T-helper 2 cell treated with Interferon-gamma antibody and Interleukin-4, amounts not matched to agents 5 μg/mL and 100 μg/mL, for 36 hours (primary cell): ENCODE measurements at regions not wholly inside any gene's neighbourhood (a gene's known extent, or its start where the extent isn't known, plus 50 kb on each side); places are given as distances from the start of the nearest gene placed in this dataset.

Experiments used
- DNase-seq: peaks from one replicate; pipeline ENCODE4 v3.0.0; 2021; ENCODE audit warnings: low spot score
- H3K27ac Mint-ChIP-seq: one replicate; pipeline ENCODE4 v1.8.0; 2021; ENCODE audit warnings: mild to moderate bottlenecking, mixed read lengths
- H3K27me3 Mint-ChIP-seq: one replicate; pipeline ENCODE4 v1.8.0; 2021; ENCODE audit warnings: low read depth, mixed read lengths
- H3K36me3 Mint-ChIP-seq: one replicate; pipeline ENCODE4 v1.8.0; 2021; ENCODE audit warnings: low read depth, mixed read lengths
- H3K4me1 Mint-ChIP-seq: one replicate; pipeline ENCODE4 v1.8.0; 2021; ENCODE audit warnings: low read depth, mixed read lengths
- H3K4me3 Mint-ChIP-seq: one replicate; pipeline ENCODE4 v1.8.0; 2022; ENCODE audit warnings: mild to moderate bottlenecking, moderate library complexity, mixed read lengths
- H3K9me3 Mint-ChIP-seq: one replicate; pipeline ENCODE4 v1.8.0; 2021; ENCODE audit warnings: mixed read lengths

GRCh38 chr10:52967806-52968795 is 195.5 kb upstream of the MBL2 start:
- H3K36me3 Mint-ChIP-seq: no peaks in the 10 kb centered on the region

GRCh38 chr10:52966904-52967303 is 194.3 kb upstream of the MBL2 start:
- H3K27ac Mint-ChIP-seq: no peak overlapping the region
- H3K27me3 Mint-ChIP-seq: no peaks in the 10 kb centered on the region
- peaks cover 5% of the 10 kb centered on the region for H3K9me3 Mint-ChIP-seq
- H3K4me1 Mint-ChIP-seq: no peaks in the 10 kb centered on the region
- no peaks in the 10 kb centered on the region for H3K36me3 Mint-ChIP-seq
- DNase-seq: no peak
- H3K4me3 Mint-ChIP-seq: no peak overlapping the region

More at GRCh38 chr10:52967806-52968795, 195.5 kb upstream of the MBL2 start:
- no peaks in the 10 kb centered on the region for H3K4me1 Mint-ChIP-seq
- peaks cover 8% of the 10 kb centered on the region for H3K9me3 Mint-ChIP-seq
- H3K27ac Mint-ChIP-seq: no peak overlapping the region
- no peak for DNase-seq
- no peaks in the 10 kb centered on the region for H3K27me3 Mint-ChIP-seq
- H3K4me3 Mint-ChIP-seq: no peak overlapping the region

- H3K4me3 Mint-ChIP-seq: no peak overlapping the region
- no peaks in the 10 kb centered on the region for H3K4me1 Mint-ChIP-seq
- H3K36me3 Mint-ChIP-seq: no peaks in the 10 kb centered on the region
- no peaks in the 10 kb centered on the region for H3K27me3 Mint-ChIP-seq
- no peak overlapping the region for H3K27ac Mint-ChIP-seq
- H3K9me3 Mint-ChIP-seq: peaks cover 5% of the 10 kb centered on the region
- no peak for DNase-seq
These were observed 193.4 kb upstream of the MBL2 start for GRCh38 chr10:52965938-52966401.

DNA sequence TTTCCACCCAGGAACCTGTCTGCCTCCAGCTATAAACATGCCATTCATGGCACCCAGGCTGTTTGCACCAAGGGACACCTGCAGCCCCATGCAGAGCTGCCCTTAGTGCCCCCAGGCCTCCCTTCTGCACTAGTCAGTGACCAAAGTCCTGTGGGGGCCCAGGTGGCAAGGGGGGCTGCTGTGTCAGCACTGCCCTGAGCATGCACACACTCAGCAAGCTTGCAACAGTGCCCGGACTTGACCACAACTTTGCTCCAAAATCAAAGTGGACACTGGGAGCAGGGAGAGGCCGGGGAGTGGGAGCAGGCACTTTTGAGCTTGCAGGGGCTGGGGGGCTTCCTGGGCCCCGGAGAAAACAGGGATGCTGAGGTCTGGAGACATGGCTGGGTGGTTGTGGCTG is 192.9 kb upstream of the MBL2 start:
- H3K27ac Mint-ChIP-seq: no peak overlapping the region
- H3K4me3 Mint-ChIP-seq: no peak overlapping the region
- no peaks in the 10 kb centered on the region for H3K36me3 Mint-ChIP-seq
- peaks cover 5% of the 10 kb centered on the region for H3K9me3 Mint-ChIP-seq
- DNase-seq: no peak
- no peaks in the 10 kb centered on the region for H3K27me3 Mint-ChIP-seq
- H3K4me1 Mint-ChIP-seq: no peaks in the 10 kb centered on the region

DNA sequence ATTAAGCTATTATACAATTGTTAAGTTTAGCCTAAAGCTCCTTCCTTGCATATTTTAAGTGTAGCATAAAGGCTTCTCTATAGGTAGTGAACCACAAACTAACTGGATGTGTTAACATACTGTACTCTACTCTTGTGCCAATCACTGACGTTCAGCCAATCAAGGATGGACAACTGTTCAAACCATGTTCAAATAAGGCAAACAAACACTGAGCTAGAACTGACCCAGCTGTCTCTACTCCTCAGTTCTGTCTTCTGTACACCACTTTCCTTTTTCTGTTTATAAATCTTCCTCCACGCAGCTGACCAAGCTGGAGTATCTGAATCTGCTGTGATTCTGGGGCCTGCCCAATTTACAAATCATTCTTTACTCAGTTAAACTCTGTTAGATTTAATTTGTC is 188.7 kb upstream of the MBL2 start:
- no peaks in the 10 kb centered on the region for H3K9me3 Mint-ChIP-seq

DNA sequence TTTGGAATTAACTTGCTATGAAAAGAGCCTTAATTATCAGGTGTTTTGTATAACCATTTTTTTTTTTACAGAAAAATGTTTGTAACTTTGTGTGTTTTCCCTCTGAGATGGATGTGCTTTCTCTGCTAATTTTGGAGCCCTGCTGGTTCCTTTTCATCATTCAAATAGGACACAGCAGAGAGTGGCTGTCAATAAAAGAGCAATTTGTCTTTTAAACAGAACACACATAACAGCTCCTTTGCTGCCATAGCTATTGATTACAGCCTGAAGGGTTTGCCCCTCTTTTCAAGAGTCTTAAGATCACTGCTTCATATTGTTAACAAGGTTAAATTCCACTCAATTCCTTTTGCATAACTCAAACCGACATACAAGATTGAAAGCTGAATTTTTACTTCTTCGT is 187.2 kb upstream of the MBL2 start:
- no peak overlapping the region for H3K27ac Mint-ChIP-seq
- no peak overlapping the region for H3K4me3 Mint-ChIP-seq
- H3K4me1 Mint-ChIP-seq: no peaks in the 10 kb centered on the region
- DNase-seq: no peak
- no peaks in the 10 kb centered on the region for H3K9me3 Mint-ChIP-seq
- H3K36me3 Mint-ChIP-seq: no peaks in the 10 kb centered on the region
- no peaks in the 10 kb centered on the region for H3K27me3 Mint-ChIP-seq

More for the DNA sequence above, 188.7 kb upstream of the MBL2 start:
- Mint-ChIP-seq H3K4me1 (no peaks in the 10 kb centered on the region), H3K36me3 (no peaks in the 10 kb centered on the region), H3K4me3 (no peak overlapping the region), H3K27me3 (no peaks in the 10 kb centered on the region), H3K27ac (no peak overlapping the region)
- DNase-seq: no peak

DNA sequence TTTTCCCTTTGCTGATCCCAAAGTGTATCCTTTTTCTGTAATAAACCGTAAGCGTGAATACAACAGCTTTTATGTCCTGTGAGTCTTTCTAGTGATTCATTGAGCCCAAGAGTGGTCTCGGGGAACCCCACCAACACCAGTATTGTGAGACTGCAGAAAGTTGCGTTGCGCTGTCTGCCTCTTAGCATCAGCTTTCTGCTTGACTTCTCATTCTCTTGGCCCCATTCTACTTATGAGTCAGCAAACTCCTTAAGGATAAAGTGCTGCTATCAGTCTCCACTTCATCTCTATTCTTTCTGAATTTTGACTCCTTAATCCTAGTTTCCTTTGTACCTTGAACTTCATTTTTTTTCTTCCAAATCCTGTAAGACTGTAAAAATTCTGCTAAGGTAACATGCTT is 184.3 kb upstream of the MBL2 start:
- Mint-ChIP-seq H3K4me1 (no peaks in the 10 kb centered on the region), H3K27ac (no peak overlapping the region), H3K27me3 (no peaks in the 10 kb centered on the region), H3K9me3 (peaks cover 6% of the 10 kb centered on the region), H3K36me3 (no peaks in the 10 kb centered on the region), H3K4me3 (no peak overlapping the region)
- no peak for DNase-seq

DNA sequence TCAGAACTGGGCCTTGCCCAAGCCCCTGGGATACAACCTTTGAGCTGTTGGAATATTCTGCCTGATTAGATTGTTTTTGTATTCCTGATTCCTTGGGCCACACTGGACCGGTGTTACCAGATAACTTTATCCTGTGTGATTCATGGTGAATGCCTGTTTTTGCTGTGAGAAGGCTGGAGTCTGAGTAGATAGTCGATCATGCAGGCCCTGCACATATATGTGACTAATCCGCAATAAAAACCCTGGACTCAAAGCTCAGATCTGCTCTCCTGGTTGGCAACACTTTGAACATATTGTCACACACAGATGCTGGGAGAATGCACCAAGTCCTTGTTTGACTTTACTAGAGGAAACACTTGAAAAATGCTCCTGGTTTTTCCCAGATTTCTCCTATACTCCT is 183.9 kb upstream of the MBL2 start:
- Mint-ChIP-seq H3K9me3 (peaks cover 9% of the 10 kb centered on the region), H3K4me3 (no peak overlapping the region), H3K27me3 (no peaks in the 10 kb centered on the region), H3K4me1 (no peaks in the 10 kb centered on the region), H3K36me3 (no peaks in the 10 kb centered on the region), H3K27ac (no peak overlapping the region)
- DNase-seq: no peak

DNA sequence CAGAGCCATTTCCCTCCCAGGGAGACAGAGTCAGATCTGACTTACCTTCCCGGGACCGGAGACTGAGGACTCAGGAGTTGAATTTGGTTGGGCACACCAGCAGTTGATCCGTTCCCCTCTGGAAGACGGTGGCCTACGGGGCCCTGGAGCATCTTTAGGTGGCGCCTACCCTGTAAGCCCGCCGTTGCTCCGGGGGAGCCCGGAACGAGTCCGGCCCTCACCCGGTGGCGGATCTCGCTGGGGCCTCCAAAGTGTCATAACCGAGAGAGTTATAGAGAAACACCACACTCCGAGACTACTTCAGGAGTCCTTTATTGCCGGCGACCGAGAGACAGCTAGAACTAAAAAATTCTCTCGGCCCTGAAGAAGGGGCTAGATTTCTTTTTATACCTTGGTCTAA is 182.8 kb upstream of the MBL2 start:
- DNase-seq: no peak
- Mint-ChIP-seq H3K4me1 (no peaks in the 10 kb centered on the region), H3K36me3 (no peaks in the 10 kb centered on the region), H3K4me3 (no peak overlapping the region), H3K27me3 (no peaks in the 10 kb centered on the region), H3K9me3 (peaks cover 9% of the 10 kb centered on the region), H3K27ac (no peak overlapping the region)

DNA sequence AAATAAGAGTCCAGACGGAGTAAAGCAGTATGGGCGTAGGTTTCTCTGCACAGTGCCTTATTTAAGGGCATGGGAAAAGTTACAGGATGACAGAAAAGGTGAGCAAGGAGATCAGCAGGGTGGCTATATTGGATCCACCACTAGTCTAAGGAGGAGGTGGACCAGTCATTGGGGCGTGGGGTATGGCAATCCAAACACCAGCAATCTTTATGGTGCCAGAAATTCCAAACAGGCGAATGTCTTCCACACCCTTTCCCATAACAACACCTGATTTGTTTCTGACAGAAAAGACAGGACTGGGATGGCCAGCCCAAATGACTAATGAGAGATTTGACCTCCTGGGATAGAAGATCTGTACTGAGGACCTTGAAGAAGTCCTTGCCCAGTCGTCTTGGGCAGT is 181.8 kb upstream of the MBL2 start:
- H3K27ac Mint-ChIP-seq: no peak overlapping the region
- H3K9me3 Mint-ChIP-seq: peaks cover 9% of the 10 kb centered on the region
- no peak for DNase-seq
- H3K4me1 Mint-ChIP-seq: no peaks in the 10 kb centered on the region
- no peaks in the 10 kb centered on the region for H3K36me3 Mint-ChIP-seq
- H3K27me3 Mint-ChIP-seq: no peaks in the 10 kb centered on the region
- no peak overlapping the region for H3K4me3 Mint-ChIP-seq

DNA sequence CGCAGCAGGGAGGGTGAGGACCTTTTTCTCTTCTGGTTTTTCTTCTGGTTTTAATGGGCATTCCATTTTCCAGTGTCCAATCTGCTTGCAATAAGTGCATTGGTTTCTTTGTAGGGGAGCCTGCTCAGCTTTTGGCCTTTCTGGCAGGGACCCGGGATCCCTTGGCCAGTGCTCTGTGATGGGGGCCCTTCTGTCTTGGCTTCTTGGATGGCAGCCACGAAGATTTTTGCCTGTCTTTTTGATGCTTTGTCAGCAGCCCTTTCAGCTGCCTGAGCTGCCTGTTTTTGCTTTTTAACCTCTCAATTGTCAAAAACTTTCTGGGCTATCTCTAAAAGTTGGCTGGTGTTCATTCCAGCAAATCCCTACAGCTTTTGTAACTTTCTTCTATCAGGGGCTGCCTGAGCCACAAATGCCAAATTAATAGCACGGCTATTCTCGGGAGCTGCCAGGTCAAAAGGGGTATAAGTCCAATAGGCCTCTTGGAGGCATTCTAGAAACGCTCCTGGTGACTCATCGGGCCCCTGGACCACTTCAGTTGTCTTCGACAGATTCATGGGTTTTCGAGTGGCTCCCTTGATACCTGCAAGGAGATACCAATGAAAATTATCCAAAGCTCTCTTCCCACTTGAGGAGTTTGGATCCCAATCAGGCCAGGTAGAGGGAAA is 179.9 kb upstream of the MBL2 start:
- Mint-ChIP-seq H3K27me3 (no peaks in the 10 kb centered on the region), H3K27ac (no peak overlapping the region), H3K4me1 (no peaks in the 10 kb centered on the region), H3K9me3 (peaks cover 12% of the 10 kb centered on the region), H3K36me3 (no peaks in the 10 kb centered on the region), H3K4me3 (no peak overlapping the region)
- no peak for DNase-seq

DNA sequence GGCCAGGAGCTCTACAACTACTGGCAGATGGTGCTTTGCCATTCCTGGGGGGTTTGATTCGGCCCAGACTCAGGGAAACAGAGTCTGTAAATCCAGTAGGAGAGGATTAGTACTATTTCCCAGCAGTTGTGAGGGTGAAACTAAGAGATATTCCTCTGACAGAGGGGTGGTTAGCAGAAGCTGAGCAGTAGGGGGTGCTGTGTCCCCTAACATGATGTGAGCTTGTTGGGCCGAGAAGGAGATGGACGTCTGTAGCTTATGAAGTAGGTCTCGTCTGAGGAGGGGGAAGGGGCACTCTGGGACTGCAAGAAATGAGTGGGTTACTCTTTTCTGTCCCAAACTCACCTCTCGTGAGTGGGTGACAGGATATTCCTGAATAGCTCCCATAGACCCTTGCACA is 179.2 kb upstream of the MBL2 start:
- Mint-ChIP-seq H3K27ac (no peak overlapping the region), H3K36me3 (no peaks in the 10 kb centered on the region), H3K4me1 (no peaks in the 10 kb centered on the region), H3K27me3 (no peaks in the 10 kb centered on the region), H3K9me3 (peaks cover 12% of the 10 kb centered on the region), H3K4me3 (no peak overlapping the region)
- no peak for DNase-seq

GRCh38 chr10:52950578-52950977 is 178.0 kb upstream of the MBL2 start:
- no peak overlapping the region for H3K4me3 Mint-ChIP-seq
- H3K27ac Mint-ChIP-seq: no peak overlapping the region
- no peak for DNase-seq
- peaks cover 12% of the 10 kb centered on the region for H3K9me3 Mint-ChIP-seq
- H3K27me3 Mint-ChIP-seq: no peaks in the 10 kb centered on the region
- H3K36me3 Mint-ChIP-seq: no peaks in the 10 kb centered on the region
- H3K4me1 Mint-ChIP-seq: no peaks in the 10 kb centered on the region

DNA sequence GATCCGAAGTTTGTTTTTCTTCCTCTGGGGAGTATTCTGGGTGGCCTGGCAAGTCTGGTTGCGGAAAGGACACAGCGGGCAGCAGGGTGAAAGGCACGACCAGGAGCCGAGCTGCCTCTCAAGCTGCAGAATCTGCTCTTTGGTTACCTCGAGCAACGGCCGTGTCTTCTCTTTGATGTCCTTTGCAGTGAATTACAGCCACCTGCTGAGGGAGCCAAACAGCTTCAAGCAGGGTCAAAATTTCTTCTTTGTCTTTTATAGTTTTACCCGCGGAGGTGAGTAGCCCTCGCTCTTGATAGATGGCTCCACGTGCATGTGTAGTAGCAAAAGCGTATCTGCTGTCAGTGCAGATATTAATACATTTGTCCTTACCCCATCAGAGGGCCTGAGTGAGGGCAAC is 177.3 kb upstream of the MBL2 start:
- Mint-ChIP-seq H3K4me1 (no peaks in the 10 kb centered on the region), H3K27me3 (no peaks in the 10 kb centered on the region), H3K4me3 (no peak overlapping the region), H3K9me3 (peaks cover 12% of the 10 kb centered on the region), H3K36me3 (no peaks in the 10 kb centered on the region), H3K27ac (no peak overlapping the region)
- DNase-seq: no peak
